ENCODE measurements at regions not wholly inside any gene's neighbourhood (a gene's known extent, or its start where the extent isn't known, plus 50 kb on each side); places are given as distances from the start of the nearest gene placed in this dataset.

DNA sequence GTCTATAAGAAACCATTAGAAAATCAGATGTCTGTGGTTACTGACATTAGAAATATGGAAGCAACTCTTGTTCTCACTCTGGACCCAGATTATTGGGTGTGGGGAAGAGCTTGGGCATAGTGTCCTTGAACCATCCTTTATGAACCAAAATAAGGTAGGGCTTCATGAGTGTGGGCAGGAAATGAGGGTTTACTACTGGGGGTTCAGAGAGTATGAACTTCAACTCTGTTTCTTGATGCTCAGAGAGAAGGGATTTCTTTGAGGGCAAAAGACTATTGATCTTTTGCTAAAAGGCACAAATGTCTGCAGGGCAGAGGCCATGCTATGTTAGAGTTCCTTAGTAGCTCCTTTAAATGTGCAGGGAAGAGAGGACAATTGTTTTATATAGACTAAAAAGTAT is 183.3 kb upstream of the ATP2B1 start:
- Histone ChIP-seq H3K4me2 (ENCODE audit: insufficient read depth, low read length) (no peak overlapping the region), H3K27ac (ENCODE audit: insufficient read depth, low read depth, low read length) (no peak overlapping the region), H4K20me1 (replicated peaks; ENCODE audit: control insufficient read depth, extremely low read depth, insufficient read depth, low read length) (no peaks in the 10 kb centered on the region), H3K4me1 (ENCODE audit: control insufficient read depth, extremely low read depth, insufficient read depth, low read length) (no peaks in the 10 kb centered on the region), H2AFZ (ENCODE audit: low read depth, low read length) (no peak overlapping the region), H3K36me3 (ENCODE audit: control insufficient read depth in 2 of 2, extremely low read depth in 1 of 2, insufficient read depth in 2 of 2, low read length in 2 of 2) (no peaks in the 10 kb centered on the region), H3K27me3 (ENCODE audit: control insufficient read depth in 2 of 2, insufficient read depth in 2 of 2, low read length in 2 of 2) (no peaks in the 10 kb centered on the region), H3K9me3 (replicated peaks; ENCODE audit: control insufficient read depth, insufficient read depth, low read length) (no peaks in the 10 kb centered on the region), H3K79me2 (ENCODE audit: control insufficient read depth, insufficient read depth, low read length) (no peaks in the 10 kb centered on the region), H3K9me1 (replicated peaks; ENCODE audit: control insufficient read depth, extremely low read depth, insufficient read depth, low read length) (no peaks in the 10 kb centered on the region), H3K4me3 (replicated peaks in 1 of 3; ENCODE audit: insufficient read depth in 1 of 3, low read depth in 1 of 3, low read length in 3 of 3) (no peak overlapping the region), H3K9ac (replicated peaks; ENCODE audit: extremely low read depth, insufficient read depth, low read length) (no peak overlapping the region)
- CTCF ChIA-PET = no interaction called here
- BruUV-seq (replicated peaks) = no TSS peak
- no peak for FAIRE-seq
- intact Hi-C loops (cut with micrococcal nuclease) = no loop called here
- TF ChIP-seq FOS (IDR thresholded peaks at IDR 0.05; ENCODE audit: borderline replicate concordance, insufficient read depth, low read length) (no peak), POLR2A (IDR thresholded peaks at IDR 0.05; ENCODE audit: low read depth, low read length) (no peak), MYC (IDR thresholded peaks at IDR 0.05; ENCODE audit: low read depth, low read length) (no peak), JUN (IDR thresholded peaks at IDR 0.05; ENCODE audit: borderline replicate concordance, insufficient read depth, insufficient read length, low read depth) (no peak), MAX (IDR thresholded peaks at IDR 0.05; ENCODE audit: insufficient read depth, insufficient read length) (no peak), EZH2 (IDR thresholded peaks at IDR 0.05; ENCODE audit: borderline replicate concordance, low read depth, low read length, severe bottlenecking) (no peak), GATA2 (IDR thresholded peaks at IDR 0.05; ENCODE audit: insufficient read depth, insufficient read length, low read depth, low read length) (no peak), POLR2AphosphoS5 (IDR thresholded peaks at IDR 0.05; ENCODE audit: insufficient read depth, low read depth, low read length) (no peak)
- TF ChIP-seq, protein P1, sequence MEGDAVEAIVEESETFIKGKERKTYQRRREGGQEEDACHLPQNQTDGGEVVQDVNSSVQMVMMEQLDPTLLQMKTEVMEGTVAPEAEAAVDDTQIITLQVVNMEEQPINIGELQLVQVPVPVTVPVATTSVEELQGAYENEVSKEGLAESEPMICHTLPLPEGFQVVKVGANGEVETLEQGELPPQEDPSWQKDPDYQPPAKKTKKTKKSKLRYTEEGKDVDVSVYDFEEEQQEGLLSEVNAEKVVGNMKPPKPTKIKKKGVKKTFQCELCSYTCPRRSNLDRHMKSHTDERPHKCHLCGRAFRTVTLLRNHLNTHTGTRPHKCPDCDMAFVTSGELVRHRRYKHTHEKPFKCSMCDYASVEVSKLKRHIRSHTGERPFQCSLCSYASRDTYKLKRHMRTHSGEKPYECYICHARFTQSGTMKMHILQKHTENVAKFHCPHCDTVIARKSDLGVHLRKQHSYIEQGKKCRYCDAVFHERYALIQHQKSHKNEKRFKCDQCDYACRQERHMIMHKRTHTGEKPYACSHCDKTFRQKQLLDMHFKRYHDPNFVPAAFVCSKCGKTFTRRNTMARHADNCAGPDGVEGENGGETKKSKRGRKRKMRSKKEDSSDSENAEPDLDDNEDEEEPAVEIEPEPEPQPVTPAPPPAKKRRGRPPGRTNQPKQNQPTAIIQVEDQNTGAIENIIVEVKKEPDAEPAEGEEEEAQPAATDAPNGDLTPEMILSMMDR (IDR thresholded peaks at IDR 0.05; ENCODE audit: extremely low read depth in 1 of 2, insufficient read depth in 1 of 2, low read depth in 1 of 2, low read length in 2 of 2) = no peak
- POLR2A ChIA-PET = no interaction called here
- no peak for DNase-seq (ENCODE audit: low read depth, low spot score)
- dilution Hi-C loops (cut with MboI; ENCODE audit: extremely low pct_ligation_motif_present, low sequenced_read_pairs) = no loop called here
